IMR-90 (cell line): ENCODE measurements at regions not wholly inside any gene's neighbourhood (a gene's known extent, or its start where the extent isn't known, plus 50 kb on each side); places are given as distances from the start of the nearest gene placed in this dataset.
"Not testable (repeated sequence)": the region's sequence is repeated elsewhere in the genome, so short reads cannot be mapped to it uniquely, and the experiment has no call there.

Experiments
- ATAC-seq: fragments of 200-7000 bp; cut with Tn5 transposase; 2 replicates; pipeline ENCODE4 v1.9.1; 2020; ENCODE audit warnings: low read depth, mild to moderate bottlenecking, moderate library complexity
- BruUV-seq: library from RNA; stranded (reverse); fragments of 400-500 nt; replicated peaks from 2 replicates; lab custom pipeline; 2021; lab: Mats Ljungman, UMichigan
- CTCF ChIA-PET: fragments of 300-600 bp; formaldehyde crosslinking; extraction: SDS; loops from one replicate; lab custom pipeline; 2021; ENCODE audit warnings: antibody characterized with exemption; lab: Yijun Ruan, JAX
- POLR2A ChIA-PET: fragments of 300-600 bp; sonication (Branson Sonifier 250); formaldehyde crosslinking; loops from one replicate; lab custom pipeline; 2022; ENCODE audit warnings: antibody characterized with exemption; ENCODE audit not compliant: unreplicated experiment; lab: Charles Lee
- DNase-seq: peaks from one replicate; pipeline ENCODE4 v3.0.0; 2013
- H2AFZ ChIP-seq: replicated peaks from 2 replicates; pipeline ENCODE3; 2013; ENCODE audit warnings: low read length, mild to moderate bottlenecking; ENCODE audit not compliant: poor library complexity
- H2AK5ac ChIP-seq: 2 replicates; pipeline ENCODE4 v1.6.1; 2013; ENCODE audit warnings: low read depth, low read length, inconsistent platforms
- H2AK9ac ChIP-seq: replicated peaks from 2 replicates; pipeline ENCODE3; 2013; ENCODE audit warnings: mild to moderate bottlenecking, low read depth, low read length, moderate library complexity; ENCODE audit not compliant: poor library complexity
- H2BK120ac ChIP-seq: 2 replicates; pipeline ENCODE4 v1.6.1; 2013; ENCODE audit warnings: low read depth, low read length, inconsistent platforms
- H2BK15ac ChIP-seq: 3 replicates; pipeline ENCODE4 v1.6.1; 2013; ENCODE audit warnings: low read depth, low read length, inconsistent platforms
- H2BK20ac ChIP-seq: 2 replicates; pipeline ENCODE4 v1.6.1; 2013; ENCODE audit warnings: low read depth, mild to moderate bottlenecking, inconsistent platforms, low read length, moderate library complexity
- H2BK5ac ChIP-seq: 2 replicates; pipeline ENCODE4 v1.6.1; 2013; ENCODE audit warnings: mild to moderate bottlenecking, low read depth, low read length, inconsistent platforms; ENCODE audit not compliant: poor library complexity, severe bottlenecking
- H3K14ac ChIP-seq: replicated peaks from 2 replicates; pipeline ENCODE4 v1.6.1; 2013; ENCODE audit warnings: low read depth, low read length, inconsistent platforms
- H3K18ac ChIP-seq: 2 replicates; pipeline ENCODE4 v1.6.1; 2013; ENCODE audit warnings: low read depth, low read length, control low read depth
- H3K23ac ChIP-seq: 2 replicates; pipeline ENCODE4 v1.6.1; 2013; ENCODE audit warnings: low read depth, low read length, inconsistent platforms
- H3K27ac ChIP-seq: 2 replicates; pipeline ENCODE4 v1.5.1; 2013; ENCODE audit warnings: mild to moderate bottlenecking, control low read depth, low read length; ENCODE audit not compliant: insufficient read depth
- H3K27me3 ChIP-seq: 2 replicates; pipeline ENCODE4 v1.6.1; 2013; ENCODE audit warnings: low read length; ENCODE audit not compliant: control insufficient read depth, insufficient read depth
- H3K36me3 ChIP-seq: 2 replicates; pipeline ENCODE4 v1.6.1; 2013; ENCODE audit warnings: low read length, mixed read lengths; ENCODE audit not compliant: control insufficient read depth, insufficient read depth
- H3K4ac ChIP-seq: 2 replicates; pipeline ENCODE4 v1.6.1; 2013; ENCODE audit warnings: low read depth, low read length, inconsistent platforms
- H3K4me1 ChIP-seq: 2 replicates; pipeline ENCODE4 v1.6.1; 2013; ENCODE audit warnings: low read length, mixed read lengths; ENCODE audit not compliant: control insufficient read depth, insufficient read depth
- H3K4me2 ChIP-seq: 2 replicates; pipeline ENCODE4 v1.6.1; 2013; ENCODE audit warnings: low read depth, mild to moderate bottlenecking, control low read depth, low read length, moderate library complexity
- H3K4me3 ChIP-seq: 2 replicates; pipeline ENCODE4 v1.5.1; 2013; ENCODE audit warnings: low read depth, mild to moderate bottlenecking, control low read depth, low read length, moderate library complexity; ENCODE audit not compliant: insufficient read depth
- H3K56ac ChIP-seq: 2 replicates; pipeline ENCODE4 v1.6.1; 2013; ENCODE audit warnings: low read length, inconsistent platforms; ENCODE audit not compliant: insufficient read depth; ENCODE audit errors: extremely low read depth
- H3K79me1 ChIP-seq, 2 experiments: 2 replicates each; pipeline ENCODE4 v1.6.1; 2013; ENCODE audit warnings: low read length in 2 of 2, inconsistent platforms in 1 of 2, low read depth in 1 of 2
- H3K9ac ChIP-seq: 2 replicates; pipeline ENCODE4 v1.6.1; 2013; ENCODE audit warnings: low read depth, low read length, control low read depth
- H3K9me1 ChIP-seq: 2 replicates; pipeline ENCODE4 v1.6.1; 2013; ENCODE audit warnings: low read length, inconsistent platforms; ENCODE audit not compliant: insufficient read depth
- H3K9me3 ChIP-seq: 2 replicates; pipeline ENCODE4 v1.6.1; 2013; ENCODE audit warnings: low read length; ENCODE audit not compliant: control insufficient read depth, insufficient read depth
- H4K20me1 ChIP-seq: 2 replicates; pipeline ENCODE4 v1.6.1; 2013; ENCODE audit warnings: low read length, inconsistent platforms; ENCODE audit not compliant: insufficient read depth
- H4K5ac ChIP-seq: 2 replicates; pipeline ENCODE4 v1.6.1; 2013; ENCODE audit warnings: mild to moderate bottlenecking, low read depth, low read length, control low read depth
- H4K8ac ChIP-seq, 2 experiments: 2 replicates each; pipeline ENCODE4 v1.6.1; 2013; ENCODE audit warnings: low read depth in 2 of 2, low read length in 2 of 2, control low read depth in 1 of 2, inconsistent platforms in 1 of 2
- H4K91ac ChIP-seq: 2 replicates; pipeline ENCODE4 v1.6.1; 2013; ENCODE audit warnings: low read depth, low read length, inconsistent platforms; ENCODE audit not compliant: insufficient read depth
- WGBS, 2 experiments: methylation state at CpG; one replicate each; pipeline versions ENCODE4 v1.1.5 to v1.1.7; 2013; ENCODE audit warnings: missing lambda C conversion rate in 2 of 2; ENCODE audit not compliant: insufficient read length in 1 of 2; ENCODE audit errors: extremely low coverage in 2 of 2; 5-methylcytosine and 5-hydroxymethylcytosine counted together
- dilution Hi-C: fragments of 300-500 bp; cut with HindIII; formaldehyde crosslinking; loops from one replicate; pipeline ENCODE4 v1.14.3; 2018; ENCODE audit warnings: low sequenced_read_pairs; ENCODE audit not compliant: unreplicated experiment
- in situ Hi-C: fragments of 300-500 bp; cut with MboI; formaldehyde crosslinking; loops from 3 replicates; pipeline ENCODE4 v1.14.3; 2019; ENCODE audit warnings: low sequenced_read_pairs, inconsistent platforms, mixed read lengths
- intact Hi-C: fragments of 100-400 bp; cut with micrococcal nuclease; formaldehyde crosslinking; loops from 2 replicates; pipeline ENCODE4 v1.10.0; 2022

GRCh38 chr11:37301405-37301804 lies 703.4 kb upstream of the RAG2 start:
- H3K9me1 ChIP-seq, H3K4me3 ChIP-seq, H2BK5ac ChIP-seq, H3K18ac ChIP-seq, POLR2A ChIA-PET, H3K4me1 ChIP-seq, H4K20me1 ChIP-seq, H3K4me2 ChIP-seq, DNase-seq, dilution Hi-C loops, H2BK20ac ChIP-seq, H3K27me3 ChIP-seq, H2AK5ac ChIP-seq, H3K4ac ChIP-seq, BruUV-seq, H2BK120ac ChIP-seq, CTCF ChIA-PET, H2AK9ac ChIP-seq, ATAC-seq, H4K5ac ChIP-seq, H4K91ac ChIP-seq, H3K14ac ChIP-seq, H3K36me3 ChIP-seq, H3K9me3 ChIP-seq, H2BK15ac ChIP-seq, H3K27ac ChIP-seq, H3K9ac ChIP-seq, H3K56ac ChIP-seq, H3K79me1 ChIP-seq, intact Hi-C loops, in situ Hi-C loops, H3K23ac ChIP-seq, H4K8ac ChIP-seq, H2AFZ ChIP-seq: not testable (repeated sequence)
- no CpG with 5 or more reads among the region's 5 CpGs for WGBS, 2 experiments
